ENCODE measurements at regions not wholly inside any gene's neighbourhood (a gene's known extent, or its start where the extent isn't known, plus 50 kb on each side); places are given as distances from the start of the nearest gene placed in this dataset.

- H3K9me3 ChIP-seq: no peaks in the 10 kb centered on the region
- H2AFZ ChIP-seq (ENCODE audit: low read depth): no peak overlapping the region
- peaks cover 0 to 8% of the 10 kb centered on the region in 2 experiments; a peak in 1 of 4 replicates for H3K4me1 ChIP-seq (ENCODE audit: control insufficient read depth in 1 of 2, insufficient read depth in 2 of 2, low read depth in 1 of 2, low read length in 1 of 2)
- ChIA-PET POLR2A (no interaction called here), CTCF (interaction anchor here (0.6 to 1.1 kb wide), 3 partner anchors 16 to 380 kb away, joined by 3 to 5 read pairs (median 3); no protein-coding TSS in a partner anchor)
- H4K20me1 ChIP-seq (ENCODE audit: insufficient read depth): no peaks in the 10 kb centered on the region
- H3F3A ChIP-seq (replicated peaks; ENCODE audit: insufficient read depth): no peaks in the 10 kb centered on the region
- H3K27ac ChIP-seq (ENCODE audit: low read depth in 2 of 2, low read length in 1 of 2): no peak overlapping the region
- 98% methylated on average over 11 of the region's 11 CpGs for WGBS (ENCODE audit: low lambda C conversion rate)
- no peaks in the 10 kb centered on the region for H3K79me2 ChIP-seq (ENCODE audit: insufficient read depth)
- no peaks in the 10 kb centered on the region for H3K27me3 ChIP-seq (ENCODE audit: insufficient read depth)
- TF ChIP-seq, protein P1, sequence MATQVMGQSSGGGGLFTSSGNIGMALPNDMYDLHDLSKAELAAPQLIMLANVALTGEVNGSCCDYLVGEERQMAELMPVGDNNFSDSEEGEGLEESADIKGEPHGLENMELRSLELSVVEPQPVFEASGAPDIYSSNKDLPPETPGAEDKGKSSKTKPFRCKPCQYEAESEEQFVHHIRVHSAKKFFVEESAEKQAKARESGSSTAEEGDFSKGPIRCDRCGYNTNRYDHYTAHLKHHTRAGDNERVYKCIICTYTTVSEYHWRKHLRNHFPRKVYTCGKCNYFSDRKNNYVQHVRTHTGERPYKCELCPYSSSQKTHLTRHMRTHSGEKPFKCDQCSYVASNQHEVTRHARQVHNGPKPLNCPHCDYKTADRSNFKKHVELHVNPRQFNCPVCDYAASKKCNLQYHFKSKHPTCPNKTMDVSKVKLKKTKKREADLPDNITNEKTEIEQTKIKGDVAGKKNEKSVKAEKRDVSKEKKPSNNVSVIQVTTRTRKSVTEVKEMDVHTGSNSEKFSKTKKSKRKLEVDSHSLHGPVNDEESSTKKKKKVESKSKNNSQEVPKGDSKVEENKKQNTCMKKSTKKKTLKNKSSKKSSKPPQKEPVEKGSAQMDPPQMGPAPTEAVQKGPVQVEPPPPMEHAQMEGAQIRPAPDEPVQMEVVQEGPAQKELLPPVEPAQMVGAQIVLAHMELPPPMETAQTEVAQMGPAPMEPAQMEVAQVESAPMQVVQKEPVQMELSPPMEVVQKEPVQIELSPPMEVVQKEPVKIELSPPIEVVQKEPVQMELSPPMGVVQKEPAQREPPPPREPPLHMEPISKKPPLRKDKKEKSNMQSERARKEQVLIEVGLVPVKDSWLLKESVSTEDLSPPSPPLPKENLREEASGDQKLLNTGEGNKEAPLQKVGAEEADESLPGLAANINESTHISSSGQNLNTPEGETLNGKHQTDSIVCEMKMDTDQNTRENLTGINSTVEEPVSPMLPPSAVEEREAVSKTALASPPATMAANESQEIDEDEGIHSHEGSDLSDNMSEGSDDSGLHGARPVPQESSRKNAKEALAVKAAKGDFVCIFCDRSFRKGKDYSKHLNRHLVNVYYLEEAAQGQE (IDR thresholded peaks at IDR 0.05; ENCODE audit: low read depth, low read length): no peak
- TF ChIP-seq YY1 (IDR thresholded peaks at IDR 0.05; ENCODE audit: low read depth) (no peak), TCF12 (IDR thresholded peaks at IDR 0.05) (no peak), GABPA (IDR thresholded peaks at IDR 0.05; ENCODE audit: low read depth) (no peak), EP300 (IDR thresholded peaks at IDR 0.05; ENCODE audit: borderline replicate concordance in 1 of 2, low read depth in 1 of 2, low read length in 1 of 2) (no peak), NRF1 (IDR thresholded peaks at IDR 0.05; ENCODE audit: low read depth, low read length) (no peak)
- no peak overlapping the region for H3K4me3 ChIP-seq (ENCODE audit: low read depth in 2 of 2, low read length in 1 of 2)
- H3K9ac ChIP-seq: no peak overlapping the region
- no peaks in the 10 kb centered on the region for H3K9me2 ChIP-seq
- H3K4me2 ChIP-seq: no peak overlapping the region
- no peak for DNase-seq
- H3K36me3 ChIP-seq (replicated peaks in 1 of 2; ENCODE audit: control insufficient read depth in 1 of 2, insufficient read depth in 2 of 2, low read length in 1 of 2): no peaks in the 10 kb centered on the region
These were observed 50.8 kb upstream of the ZNF366 start for GRCh38 chr5:72558046-72558336.

DNA sequence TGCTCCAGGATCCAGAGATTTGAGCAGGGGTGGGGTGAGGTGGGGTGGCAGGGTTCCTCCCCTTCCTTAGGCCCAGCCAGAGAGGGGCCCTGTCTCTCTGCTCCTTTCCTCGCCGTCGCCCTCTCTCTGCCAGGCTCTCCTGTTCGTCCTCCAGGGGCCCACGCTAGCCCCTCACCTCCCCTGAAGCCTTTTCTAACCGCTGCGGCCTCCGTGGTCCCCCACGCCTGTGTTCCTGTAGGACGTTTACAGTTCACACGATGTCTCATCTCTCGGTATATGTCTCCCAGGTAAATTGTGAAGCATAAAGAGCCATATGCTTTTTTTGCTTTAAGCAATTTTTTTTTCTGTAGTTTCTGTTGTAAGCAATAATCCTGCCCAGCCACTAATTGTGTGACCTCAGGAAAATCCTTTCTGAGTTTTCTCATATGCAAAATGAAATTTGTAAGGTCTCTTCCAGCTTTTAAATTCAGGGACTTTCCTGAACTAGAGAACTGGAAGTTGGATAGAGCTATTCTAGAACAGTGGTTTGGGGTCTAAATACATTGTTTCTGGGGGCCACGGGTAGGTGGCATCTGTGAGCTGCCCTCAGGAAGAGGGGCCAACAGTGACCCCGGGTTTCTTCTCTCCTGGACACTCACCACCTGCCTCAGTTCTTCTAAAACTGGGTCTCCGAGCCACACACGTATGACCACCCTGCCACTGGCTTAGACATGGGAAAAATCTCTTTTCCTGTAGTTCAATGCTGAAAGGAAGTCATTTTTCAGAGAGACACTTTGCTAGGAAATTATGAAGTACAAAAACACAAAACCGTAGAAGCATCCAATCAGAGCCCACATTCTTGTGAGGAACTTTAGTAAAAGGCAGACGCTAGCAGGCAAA lies 50.2 kb upstream of the ZNF366 start:
- Histone ChIP-seq H3K27me3 (ENCODE audit: insufficient read depth) (no peaks in the 10 kb centered on the region), H3F3A (replicated peaks; ENCODE audit: insufficient read depth) (peaks cover 5% of the 10 kb centered on the region), H3K4me2 (no peak overlapping the region), H2AFZ (ENCODE audit: low read depth) (no peak overlapping the region), H3K4me3 (ENCODE audit: low read depth in 2 of 2, low read length in 1 of 2) (no peak overlapping the region), H3K36me3 (replicated peaks in 1 of 2; ENCODE audit: control insufficient read depth in 1 of 2, insufficient read depth in 2 of 2, low read length in 1 of 2) (no peaks in the 10 kb centered on the region), H3K9me3 (no peaks in the 10 kb centered on the region), H3K79me2 (ENCODE audit: insufficient read depth) (no peaks in the 10 kb centered on the region), H4K20me1 (ENCODE audit: insufficient read depth) (no peaks in the 10 kb centered on the region), H3K9me2 (no peaks in the 10 kb centered on the region), H3K4me1 (ENCODE audit: control insufficient read depth in 1 of 2, insufficient read depth in 2 of 2, low read depth in 1 of 2, low read length in 1 of 2) (peaks cover 0 to 8% of the 10 kb centered on the region in 2 experiments; a peak in 1 of 4 replicates), H3K27ac (ENCODE audit: low read depth in 2 of 2, low read length in 1 of 2) (no peak overlapping the region), H3K9ac (no peak overlapping the region)
- DNase-seq: no peak
- 87% methylated on average over 17 of the region's 18 CpGs for WGBS (ENCODE audit: low lambda C conversion rate)
- ChIA-PET CTCF (interaction anchor here (0.6 to 1.1 kb wide), 3 partner anchors 16 to 87 kb away, joined by 3 to 5 read pairs (median 3); no protein-coding TSS in a partner anchor), POLR2A (no interaction called here)
- TF ChIP-seq NFIC (IDR thresholded peaks at IDR 0.05; ENCODE audit: borderline replicate concordance) (no peak), RCOR1 (IDR thresholded peaks at IDR 0.05; ENCODE audit: low read length) (no peak), JUND (IDR thresholded peaks at IDR 0.05) (no peak), PBX3 (IDR thresholded peaks at IDR 0.05) (no peak), NRF1 (IDR thresholded peaks at IDR 0.05; ENCODE audit: low read depth, low read length) (no peak), GATA2 (CRISPR knock-in tag; IDR thresholded peaks at IDR 0.05) (no peak), SMC3 (IDR thresholded peaks at IDR 0.05; ENCODE audit: low read depth, low read length) (no peak), YY1 (IDR thresholded peaks at IDR 0.05; ENCODE audit: low read depth) (no peak), EP300 (IDR thresholded peaks at IDR 0.05; ENCODE audit: borderline replicate concordance in 1 of 2, low read depth in 1 of 2, low read length in 1 of 2) (no peak), FOXM1 (IDR thresholded peaks at IDR 0.05; ENCODE audit: low read depth) (no peak), CHD2 (IDR thresholded peaks at IDR 0.05; ENCODE audit: low read length, partially characterized antibody) (no peak), TEAD4 (IDR thresholded peaks at IDR 0.05; ENCODE audit: borderline replicate concordance, insufficient read depth) (no peak), FOXJ3 (CRISPR knock-in tag; IDR thresholded peaks at IDR 0.05) (no peak)
- TF ChIP-seq, protein P2, sequence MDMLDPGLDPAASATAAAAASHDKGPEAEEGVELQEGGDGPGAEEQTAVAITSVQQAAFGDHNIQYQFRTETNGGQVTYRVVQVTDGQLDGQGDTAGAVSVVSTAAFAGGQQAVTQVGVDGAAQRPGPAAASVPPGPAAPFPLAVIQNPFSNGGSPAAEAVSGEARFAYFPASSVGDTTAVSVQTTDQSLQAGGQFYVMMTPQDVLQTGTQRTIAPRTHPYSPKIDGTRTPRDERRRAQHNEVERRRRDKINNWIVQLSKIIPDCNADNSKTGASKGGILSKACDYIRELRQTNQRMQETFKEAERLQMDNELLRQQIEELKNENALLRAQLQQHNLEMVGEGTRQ (IDR thresholded peaks at IDR 0.05; ENCODE audit: borderline replicate concordance, low read depth, low read length): no peak
- TF ChIP-seq, protein P1 (IDR thresholded peaks at IDR 0.05; ENCODE audit: low read depth, low read length): no peak
